ENCODE measurements at regions not wholly inside any gene's neighbourhood (a gene's known extent, or its start where the extent isn't known, plus 50 kb on each side); places are given as distances from the start of the nearest gene placed in this dataset.
"Not testable (repeated sequence)": the region's sequence is repeated elsewhere in the genome, so short reads cannot be mapped to it uniquely, and the experiment has no call there.

GRCh38 chr10:121270906-121271305, 327.3 kb downstream of the FGFR2 start:
- peaks cover 0 to 4% (median 0%) of the 10 kb centered on the region in 3 donors for H3K27me3 ChIP-seq
- H3K4me1 ChIP-seq: no peaks in the 10 kb centered on the region
- H3K4me3 ChIP-seq: no peak overlapping the region
- TF ChIP-seq CTCF (IDR thresholded peaks at IDR 0.05) (no peak), EP300 (IDR thresholded peaks at IDR 0.05) (no peak), POLR2AphosphoS5 (IDR thresholded peaks at IDR 0.05) (no peak), POLR2A (IDR thresholded peaks at IDR 0.05) (no peak)
- H3K9me3 ChIP-seq: no peaks in the 10 kb centered on the region
- H3K36me3 ChIP-seq: no peaks in the 10 kb centered on the region
- 87 to 98% (median 90%) methylated on average over 7 of the region's 7 CpGs for WGBS, 5 donors
- intact Hi-C loops (cut with DNase I; ENCODE audit: low total_unique reads): no loop called here
- DNase-seq: no peak
- no peak overlapping the region for H3K27ac ChIP-seq

- no peaks in the 10 kb centered on the region for H3K9me3 ChIP-seq
- no peaks in the 10 kb centered on the region for H3K4me1 ChIP-seq
- H3K4me3 ChIP-seq: no peak overlapping the region
- WGBS, 5 donors: 89 to 94% (median 93%) methylated on average over 7 of the region's 7 CpGs
- TF ChIP-seq CTCF (IDR thresholded peaks at IDR 0.05) (no peak), POLR2AphosphoS5 (IDR thresholded peaks at IDR 0.05) (no peak), POLR2A (IDR thresholded peaks at IDR 0.05) (no peak), EP300 (IDR thresholded peaks at IDR 0.05) (no peak)
- H3K27me3 ChIP-seq: peaks cover 0 to 4% (median 0%) of the 10 kb centered on the region in 3 donors
- H3K36me3 ChIP-seq: no peaks in the 10 kb centered on the region
- intact Hi-C loops (cut with DNase I; ENCODE audit: low total_unique reads): no loop called here
- DNase-seq: no peak
- H3K27ac ChIP-seq: no peak overlapping the region
These were observed 322.2 kb downstream of the FGFR2 start for GRCh38 chr10:121276046-121276445.

- DNase-seq: no peak
- H3K27me3 ChIP-seq: peaks cover 0 to 4% (median 0%) of the 10 kb centered on the region in 3 donors
- WGBS, 5 donors: 80 to 88% (median 83%) methylated on average over 4 of the region's 4 CpGs
- no peak overlapping the region for H3K4me3 ChIP-seq
- H3K9me3 ChIP-seq: no peaks in the 10 kb centered on the region
- H3K36me3 ChIP-seq: no peaks in the 10 kb centered on the region
- no peak for TF ChIP-seq POLR2A (IDR thresholded peaks at IDR 0.05)
- TF ChIP-seq POLR2AphosphoS5 (IDR thresholded peaks at IDR 0.05): no peak
- TF ChIP-seq CTCF (IDR thresholded peaks at IDR 0.05): no peak
- no peak for TF ChIP-seq EP300 (IDR thresholded peaks at IDR 0.05)
- H3K4me1 ChIP-seq: no peaks in the 10 kb centered on the region
- H3K27ac ChIP-seq: no peak overlapping the region
- intact Hi-C loops (cut with DNase I; ENCODE audit: low total_unique reads): no loop called here
These were observed 321.4 kb downstream of the FGFR2 start for GRCh38 chr10:121276822-121277221.

- H3K36me3 ChIP-seq; H3K27me3 ChIP-seq; H3K4me1 ChIP-seq; H3K27ac ChIP-seq; DNase-seq; H3K9me3 ChIP-seq; H3K4me3 ChIP-seq; intact Hi-C loops (cut with DNase I; ENCODE audit: low total_unique reads): not testable (repeated sequence)
- 94 to 97% (median 96%) methylated on average over 3 of the region's 3 CpGs for WGBS, 5 donors
These were observed 319.9 kb downstream of the FGFR2 start for GRCh38 chr10:121278386-121278785.

- H3K9me3 ChIP-seq: no peaks in the 10 kb centered on the region
- no peaks in the 10 kb centered on the region for H3K36me3 ChIP-seq
- no peak overlapping the region for H3K27ac ChIP-seq
- H3K27me3 ChIP-seq: no peaks in the 10 kb centered on the region
- DNase-seq: no peak
- TF ChIP-seq POLR2AphosphoS5 (IDR thresholded peaks at IDR 0.05) (no peak), CTCF (IDR thresholded peaks at IDR 0.05) (no peak), POLR2A (IDR thresholded peaks at IDR 0.05) (no peak), EP300 (IDR thresholded peaks at IDR 0.05) (no peak)
- peaks cover 0 to 8% (median 3%) of the 10 kb centered on the region in 4 donors for H3K4me1 ChIP-seq
- intact Hi-C loops (cut with DNase I; ENCODE audit: low total_unique reads): no loop called here
- H3K4me3 ChIP-seq: no peak overlapping the region
- WGBS, 5 donors: 74 to 88% (median 79%) methylated on average over 2 of the region's 2 CpGs
These were observed 316.7 kb downstream of the FGFR2 start for GRCh38 chr10:121281576-121281975.

Measured in stomach (tissue), 8 donors.